HG03565 (cell line): ENCODE measurements at regions not wholly inside any gene's neighbourhood (a gene's known extent, or its start where the extent isn't known, plus 50 kb on each side); places are given as distances from the start of the nearest gene placed in this dataset.
"Not testable (repeated sequence)": the region's sequence is repeated elsewhere in the genome, so short reads cannot be mapped to it uniquely, and the experiment has no call there.

ENCODE experiments used
- ATAC-seq: cut with Tn5 transposase; IDR thresholded peaks from one replicate; pipeline ENCODE4 v1.9.1; 2021; ENCODE audit warnings: mild to moderate bottlenecking, moderate library complexity; ENCODE audit not compliant: unreplicated experiment

DNA sequence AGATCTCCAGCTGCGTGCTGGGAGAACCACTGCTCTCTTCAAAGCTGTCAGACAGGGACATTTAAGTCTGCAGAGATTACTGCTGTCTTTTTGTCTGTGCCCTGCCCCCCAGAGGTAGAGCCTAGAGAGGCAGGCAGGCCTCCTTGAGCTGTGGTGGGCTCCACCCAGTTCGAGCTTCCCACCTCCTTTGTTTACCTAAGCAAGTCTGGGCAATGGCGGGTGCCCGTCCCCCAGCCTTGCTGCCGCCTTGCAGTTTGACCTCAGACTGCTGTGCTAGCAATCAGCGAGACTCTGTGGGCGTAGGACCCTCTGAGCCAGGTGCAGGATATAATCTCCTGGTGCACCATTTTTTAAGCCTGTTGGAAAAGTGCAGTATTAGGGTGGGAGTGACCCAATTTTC lies 128.6 kb downstream of the ACTR3 start:
- ATAC-seq, result not testable (repeated sequence)

- no peak for ATAC-seq
Measured at GRCh38 chr2:114020668-114021067, 130.8 kb downstream of the ACTR3 start.

GRCh38 chr2:114022360-114023085 lies 132.6 kb downstream of the ACTR3 start:
- ATAC-seq, result no peak

DNA sequence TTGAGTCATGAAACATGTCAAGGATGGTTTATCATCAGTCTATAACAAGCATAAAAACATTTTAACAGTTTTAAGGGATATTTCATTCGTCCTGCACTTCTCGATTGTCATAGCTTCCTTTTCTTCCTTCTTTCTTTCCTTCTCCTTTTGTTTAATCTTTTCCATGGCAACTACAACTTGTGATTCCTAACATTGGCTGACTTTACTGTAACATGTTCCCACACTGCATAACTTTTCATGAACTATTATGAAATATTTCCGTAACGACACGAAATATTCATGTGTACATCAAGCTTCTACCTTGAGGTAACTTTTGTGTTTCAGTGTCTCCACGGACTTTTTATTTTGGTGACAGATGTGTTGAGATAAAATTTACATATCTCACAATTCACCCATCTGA lies 134.4 kb downstream of the ACTR3 start:
- ATAC-seq, result no peak

DNA sequence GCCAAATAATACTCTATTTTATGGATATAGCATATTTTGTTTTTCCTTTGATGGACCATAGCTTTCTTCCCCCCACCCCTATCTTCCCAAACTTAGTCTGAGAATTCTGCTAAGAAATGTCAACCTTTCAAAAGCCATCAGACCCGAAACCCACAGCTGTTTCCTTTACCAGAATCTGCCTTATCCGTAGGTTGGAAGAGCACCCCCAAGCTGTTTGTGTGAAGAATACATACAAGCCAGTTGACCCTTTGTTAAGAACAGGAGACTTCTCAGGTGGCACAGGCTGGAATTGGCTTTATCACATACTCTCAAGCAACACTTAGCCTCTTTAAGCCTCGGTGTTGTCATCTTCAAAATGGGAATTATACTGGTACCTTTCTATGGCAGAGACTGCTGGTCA lies 135.1 kb downstream of the ACTR3 start:
- no peak for ATAC-seq

- no peak for ATAC-seq
Measured at GRCh38 chr2:114027437-114027836, 137.5 kb downstream of the ACTR3 start.

GRCh38 chr2:114031605-114032505 lies 142.0 kb downstream of the ACTR3 start:
- no peak for ATAC-seq

DNA sequence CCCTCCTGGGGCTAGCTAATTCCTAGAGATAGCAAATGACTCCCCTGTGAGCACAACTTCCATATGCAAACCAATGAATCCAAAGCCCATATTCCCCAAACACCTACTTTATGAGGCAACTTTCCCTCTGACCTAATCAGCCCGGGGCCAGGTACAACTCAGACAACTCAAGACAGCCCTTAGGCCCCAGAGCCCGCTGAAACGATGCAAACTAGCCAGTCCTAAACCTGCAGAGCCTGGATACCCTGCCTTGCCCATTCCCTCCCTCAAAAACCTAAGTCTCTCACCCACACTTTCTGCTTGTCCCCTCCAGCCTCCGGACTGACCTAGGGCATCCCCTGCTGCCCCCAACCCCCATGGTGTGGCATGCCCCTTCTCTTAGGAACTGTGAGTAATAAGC lies 142.8 kb downstream of the ACTR3 start:
- no peak for ATAC-seq

- no peak for ATAC-seq
Measured at GRCh38 chr2:114034742-114035141, 144.9 kb downstream of the ACTR3 start.

- ATAC-seq, result no peak
Measured at GRCh38 chr2:114038710-114039109, 148.8 kb downstream of the ACTR3 start.

DNA sequence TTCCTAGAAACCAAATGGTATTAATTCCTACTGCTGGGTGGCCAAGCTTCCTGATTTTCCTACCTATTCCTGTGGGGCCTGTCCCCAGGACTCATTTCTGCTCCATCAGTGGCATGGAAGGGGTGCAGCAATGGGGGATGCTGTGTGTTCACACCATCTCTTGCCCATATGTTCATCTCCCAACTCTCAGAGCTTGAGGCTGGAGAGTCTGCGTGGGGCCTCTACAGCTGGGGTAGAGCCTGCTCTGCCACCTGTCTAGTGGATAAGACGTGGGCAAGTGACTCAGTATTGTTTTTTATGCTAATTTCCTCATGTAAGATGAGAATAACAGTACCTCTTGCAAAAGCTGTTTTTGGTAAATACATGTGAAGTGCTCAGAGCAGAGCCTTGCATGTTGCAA lies 149.8 kb downstream of the ACTR3 start:
- ATAC-seq, result no peak

GRCh38 chr2:114040826-114041225 lies 150.9 kb downstream of the ACTR3 start:
- ATAC-seq, result no peak

- ATAC-seq, result no peak
Measured at GRCh38 chr2:114044985-114045384, 155.1 kb downstream of the ACTR3 start.

DNA sequence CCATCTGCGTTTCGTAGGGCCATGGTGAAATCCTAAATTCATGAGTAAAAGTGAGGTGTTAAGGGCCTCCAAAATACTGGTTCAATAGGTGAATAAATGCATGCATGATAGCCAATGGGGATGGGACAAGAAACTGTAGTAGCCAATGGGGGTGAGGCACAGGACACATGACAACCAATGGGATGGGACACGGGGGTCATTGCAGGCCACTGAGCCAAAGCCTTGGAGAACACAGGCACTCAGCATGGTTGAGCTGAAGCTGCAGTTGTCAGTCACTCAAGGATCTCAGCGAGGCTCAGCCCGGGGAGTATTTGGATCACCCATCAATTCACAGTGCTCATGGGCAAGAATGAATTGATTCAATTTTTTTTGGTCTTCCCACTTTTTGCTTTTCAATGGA lies 156.5 kb downstream of the ACTR3 start:
- ATAC-seq, result no peak

GRCh38 chr2:114046866-114047435 lies 157.1 kb downstream of the ACTR3 start:
- no peak for ATAC-seq

DNA sequence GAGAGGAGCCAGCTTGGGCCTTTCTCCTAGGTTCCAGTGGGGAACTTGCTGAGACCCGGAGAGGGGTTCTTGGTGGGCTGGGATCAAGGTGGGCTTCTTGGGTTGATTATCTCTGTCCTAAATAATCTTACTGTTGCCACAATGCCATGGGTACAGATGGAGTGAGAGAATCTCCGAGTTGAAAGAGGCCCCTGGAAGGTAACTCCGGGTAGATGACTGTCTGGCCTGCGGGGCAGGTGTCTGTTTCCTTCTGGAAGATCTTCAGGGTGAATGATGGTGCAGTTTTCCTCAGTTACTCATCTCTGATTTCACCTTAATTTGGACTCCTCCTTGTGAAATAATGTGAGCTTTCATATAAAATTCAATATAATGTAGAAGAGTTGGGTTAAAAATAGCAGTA lies 159.4 kb downstream of the ACTR3 start:
- ATAC-seq, result no peak

GRCh38 chr2:114049826-114050225 lies 159.9 kb downstream of the ACTR3 start:
- no peak for ATAC-seq

GRCh38 chr2:114056294-114057143 lies 166.6 kb downstream of the ACTR3 start:
- peak; percentile 79 for ATAC-seq

DNA sequence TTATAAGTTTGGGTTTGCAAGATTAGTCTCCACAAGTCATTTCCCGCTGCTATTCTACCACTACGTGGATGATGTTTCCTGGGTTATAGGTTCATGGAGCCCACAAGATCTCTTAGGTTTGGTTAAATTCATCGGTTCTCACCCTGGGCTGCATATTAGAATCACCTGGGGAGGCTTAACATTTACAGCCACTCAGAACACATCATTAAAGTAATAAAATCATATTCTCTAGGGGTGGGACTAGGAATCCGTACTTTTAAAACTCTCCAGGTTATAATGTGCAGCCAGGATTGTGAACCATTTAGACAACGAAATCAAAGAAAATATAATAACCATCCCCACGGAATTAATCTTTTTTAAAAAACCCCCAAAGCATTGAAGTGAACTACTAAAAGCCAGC lies 167.7 kb downstream of the ACTR3 start:
- no peak for ATAC-seq

- ATAC-seq, result no peak
Measured at GRCh38 chr2:114061566-114062098, 171.7 kb downstream of the ACTR3 start.

DNA sequence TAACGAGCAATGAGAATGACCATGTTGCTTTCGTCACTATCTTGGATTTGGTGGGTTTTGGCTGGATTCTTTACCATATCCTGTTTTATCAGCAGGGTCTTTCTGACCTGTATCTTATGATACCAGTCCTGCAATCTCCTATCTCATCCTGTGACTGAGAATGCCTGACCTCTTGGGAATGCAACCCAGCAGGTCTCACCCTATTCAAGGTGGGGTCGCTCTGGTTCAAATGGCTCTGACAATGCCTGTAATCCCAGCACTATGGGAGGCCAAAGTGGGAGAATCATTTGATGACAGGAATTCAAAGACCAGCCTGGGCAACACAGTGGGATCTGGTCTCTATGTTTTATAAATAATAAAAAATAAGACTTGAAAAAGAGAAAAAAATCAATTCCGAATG lies 173.5 kb downstream of the ACTR3 start:
- ATAC-seq, result no peak
